IMR-90 (cell line): ENCODE measurements at regions not wholly inside any gene's neighbourhood (a gene's known extent, or its start where the extent isn't known, plus 50 kb on each side); places are given as distances from the start of the nearest gene placed in this dataset.

Source experiments
- ATAC-seq: fragments of 200-7000 bp; cut with Tn5 transposase; 2 replicates; pipeline ENCODE4 v1.9.1; 2020; ENCODE audit warnings: low read depth, mild to moderate bottlenecking, moderate library complexity
- BruUV-seq: library from RNA; stranded (reverse); fragments of 400-500 nt; replicated peaks from 2 replicates; lab custom pipeline; 2021; lab: Mats Ljungman, UMichigan
- CTCF ChIA-PET: fragments of 300-600 bp; formaldehyde crosslinking; extraction: SDS; loops from one replicate; lab custom pipeline; 2021; ENCODE audit warnings: antibody characterized with exemption; lab: Yijun Ruan, JAX
- POLR2A ChIA-PET: fragments of 300-600 bp; sonication (Branson Sonifier 250); formaldehyde crosslinking; loops from one replicate; lab custom pipeline; 2022; ENCODE audit warnings: antibody characterized with exemption; ENCODE audit not compliant: unreplicated experiment; lab: Charles Lee
- DNase-seq: peaks from one replicate; pipeline ENCODE4 v3.0.0; 2013
- H2AFZ ChIP-seq: replicated peaks from 2 replicates; pipeline ENCODE3; 2013; ENCODE audit warnings: low read length, mild to moderate bottlenecking; ENCODE audit not compliant: poor library complexity
- H2AK5ac ChIP-seq: 2 replicates; pipeline ENCODE4 v1.6.1; 2013; ENCODE audit warnings: low read depth, low read length, inconsistent platforms
- H2AK9ac ChIP-seq: replicated peaks from 2 replicates; pipeline ENCODE3; 2013; ENCODE audit warnings: mild to moderate bottlenecking, low read depth, low read length, moderate library complexity; ENCODE audit not compliant: poor library complexity
- H2BK120ac ChIP-seq: 2 replicates; pipeline ENCODE4 v1.6.1; 2013; ENCODE audit warnings: low read depth, low read length, inconsistent platforms
- H2BK15ac ChIP-seq: 3 replicates; pipeline ENCODE4 v1.6.1; 2013; ENCODE audit warnings: low read depth, low read length, inconsistent platforms
- H2BK20ac ChIP-seq: 2 replicates; pipeline ENCODE4 v1.6.1; 2013; ENCODE audit warnings: low read depth, mild to moderate bottlenecking, inconsistent platforms, low read length, moderate library complexity
- H2BK5ac ChIP-seq: 2 replicates; pipeline ENCODE4 v1.6.1; 2013; ENCODE audit warnings: mild to moderate bottlenecking, low read depth, low read length, inconsistent platforms; ENCODE audit not compliant: poor library complexity, severe bottlenecking
- H3K14ac ChIP-seq: replicated peaks from 2 replicates; pipeline ENCODE4 v1.6.1; 2013; ENCODE audit warnings: low read depth, low read length, inconsistent platforms
- H3K18ac ChIP-seq: 2 replicates; pipeline ENCODE4 v1.6.1; 2013; ENCODE audit warnings: low read depth, low read length, control low read depth
- H3K23ac ChIP-seq: 2 replicates; pipeline ENCODE4 v1.6.1; 2013; ENCODE audit warnings: low read depth, low read length, inconsistent platforms
- H3K27ac ChIP-seq: 2 replicates; pipeline ENCODE4 v1.5.1; 2013; ENCODE audit warnings: mild to moderate bottlenecking, control low read depth, low read length; ENCODE audit not compliant: insufficient read depth
- H3K27me3 ChIP-seq: 2 replicates; pipeline ENCODE4 v1.6.1; 2013; ENCODE audit warnings: low read length; ENCODE audit not compliant: control insufficient read depth, insufficient read depth
- H3K36me3 ChIP-seq: 2 replicates; pipeline ENCODE4 v1.6.1; 2013; ENCODE audit warnings: low read length, mixed read lengths; ENCODE audit not compliant: control insufficient read depth, insufficient read depth
- H3K4ac ChIP-seq: 2 replicates; pipeline ENCODE4 v1.6.1; 2013; ENCODE audit warnings: low read depth, low read length, inconsistent platforms
- H3K4me1 ChIP-seq: 2 replicates; pipeline ENCODE4 v1.6.1; 2013; ENCODE audit warnings: low read length, mixed read lengths; ENCODE audit not compliant: control insufficient read depth, insufficient read depth
- H3K4me2 ChIP-seq: 2 replicates; pipeline ENCODE4 v1.6.1; 2013; ENCODE audit warnings: low read depth, mild to moderate bottlenecking, control low read depth, low read length, moderate library complexity
- H3K4me3 ChIP-seq: 2 replicates; pipeline ENCODE4 v1.5.1; 2013; ENCODE audit warnings: low read depth, mild to moderate bottlenecking, control low read depth, low read length, moderate library complexity; ENCODE audit not compliant: insufficient read depth
- H3K56ac ChIP-seq: 2 replicates; pipeline ENCODE4 v1.6.1; 2013; ENCODE audit warnings: low read length, inconsistent platforms; ENCODE audit not compliant: insufficient read depth; ENCODE audit errors: extremely low read depth
- H3K79me1 ChIP-seq, 2 experiments: 2 replicates each; pipeline ENCODE4 v1.6.1; 2013; ENCODE audit warnings: low read length in 2 of 2, inconsistent platforms in 1 of 2, low read depth in 1 of 2
- H3K9ac ChIP-seq: 2 replicates; pipeline ENCODE4 v1.6.1; 2013; ENCODE audit warnings: low read depth, low read length, control low read depth
- H3K9me1 ChIP-seq: 2 replicates; pipeline ENCODE4 v1.6.1; 2013; ENCODE audit warnings: low read length, inconsistent platforms; ENCODE audit not compliant: insufficient read depth
- H3K9me3 ChIP-seq: 2 replicates; pipeline ENCODE4 v1.6.1; 2013; ENCODE audit warnings: low read length; ENCODE audit not compliant: control insufficient read depth, insufficient read depth
- H4K20me1 ChIP-seq: 2 replicates; pipeline ENCODE4 v1.6.1; 2013; ENCODE audit warnings: low read length, inconsistent platforms; ENCODE audit not compliant: insufficient read depth
- H4K5ac ChIP-seq: 2 replicates; pipeline ENCODE4 v1.6.1; 2013; ENCODE audit warnings: mild to moderate bottlenecking, low read depth, low read length, control low read depth
- H4K8ac ChIP-seq, 2 experiments: 2 replicates each; pipeline ENCODE4 v1.6.1; 2013; ENCODE audit warnings: low read depth in 2 of 2, low read length in 2 of 2, control low read depth in 1 of 2, inconsistent platforms in 1 of 2
- H4K91ac ChIP-seq: 2 replicates; pipeline ENCODE4 v1.6.1; 2013; ENCODE audit warnings: low read depth, low read length, inconsistent platforms; ENCODE audit not compliant: insufficient read depth
- CHD1 ChIP-seq: IDR thresholded peaks from 2 replicates; pipeline ENCODE4 v1.6.1; 2012; ENCODE audit warnings: low read depth, low read length, improper control_type of control experiment
- FOS ChIP-seq: fragments of 150-350 bp; IDR thresholded peaks from 2 replicates; pipeline ENCODE4 v1.6.1; 2016; ENCODE audit warnings: low read depth, low read length
- MAZ ChIP-seq: IDR thresholded peaks from 2 replicates; pipeline ENCODE4 v1.6.1; 2012; ENCODE audit warnings: low read depth, mild to moderate bottlenecking, low read length, improper control_type of control experiment, moderate library complexity, borderline replicate concordance
- MXI1 ChIP-seq: IDR thresholded peaks from 2 replicates; pipeline ENCODE4 v1.6.1; 2012; ENCODE audit warnings: low read depth, mild to moderate bottlenecking, low read length, moderate library complexity, borderline replicate concordance
- POLR2A ChIP-seq: IDR thresholded peaks from 2 replicates; pipeline ENCODE4 v1.6.1; 2012; ENCODE audit warnings: mild to moderate bottlenecking, low read depth, low read length
- RAD21 ChIP-seq: IDR thresholded peaks from 2 replicates; pipeline ENCODE4 v1.6.1; 2012; ENCODE audit warnings: low read length, improper control_type of control experiment
- RFX5 ChIP-seq: IDR thresholded peaks from 2 replicates; pipeline ENCODE4 v1.8.0; 2012; ENCODE audit warnings: low read depth, mild to moderate bottlenecking, low read length, moderate library complexity
- WGBS, 2 experiments: methylation state at CpG; one replicate each; pipeline versions ENCODE4 v1.1.5 to v1.1.7; 2013; ENCODE audit warnings: missing lambda C conversion rate in 2 of 2; ENCODE audit not compliant: insufficient read length in 1 of 2; ENCODE audit errors: extremely low coverage in 2 of 2; 5-methylcytosine and 5-hydroxymethylcytosine counted together
- dilution Hi-C: fragments of 300-500 bp; cut with HindIII; formaldehyde crosslinking; loops from one replicate; pipeline ENCODE4 v1.14.3; 2018; ENCODE audit warnings: low sequenced_read_pairs; ENCODE audit not compliant: unreplicated experiment
- in situ Hi-C: fragments of 300-500 bp; cut with MboI; formaldehyde crosslinking; loops from 3 replicates; pipeline ENCODE4 v1.14.3; 2019; ENCODE audit warnings: low sequenced_read_pairs, inconsistent platforms, mixed read lengths
- intact Hi-C: fragments of 100-400 bp; cut with micrococcal nuclease; formaldehyde crosslinking; loops from 2 replicates; pipeline ENCODE4 v1.10.0; 2022
- TF ChIP-seq, protein P1 (sequence below): fragments of 150-350 bp; IDR thresholded peaks from 2 replicates; pipeline ENCODE4 v1.6.1; 2016; ENCODE audit warnings: low read depth, mild to moderate bottlenecking, low read length, moderate library complexity, borderline replicate concordance
- TF ChIP-seq, protein P2 (sequence below): conservative IDR thresholded peaks from 2 replicates; pipeline ENCODE4 v1.5.1; 2012; ENCODE audit warnings: mild to moderate bottlenecking, low read depth, low read length, improper control_type of control experiment

DNA sequence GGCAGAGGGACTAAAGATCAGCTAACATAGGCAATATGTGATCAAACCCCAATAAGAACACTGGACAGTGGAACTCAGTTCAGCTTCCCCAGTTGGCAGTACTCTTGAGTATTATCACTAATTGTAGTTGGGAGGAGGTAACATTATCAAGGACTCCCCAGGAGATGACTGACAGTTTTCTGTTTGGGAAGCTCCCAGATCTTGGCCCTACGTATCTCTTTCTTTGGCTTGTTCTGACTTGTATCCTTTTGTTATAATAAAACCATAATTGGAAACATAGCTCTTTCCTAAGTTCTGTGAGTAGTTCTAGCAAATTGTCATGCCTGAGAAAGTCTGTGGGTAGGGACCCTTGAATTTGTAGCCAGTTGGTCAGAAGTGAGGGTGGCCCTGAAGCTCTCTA lies 316.4 kb downstream of the ZNF621 start:
- H3K9me1 ChIP-seq, result no peaks in the 10 kb centered on the region
- H2BK15ac ChIP-seq, result no peak overlapping the region
- H3K4me1 ChIP-seq, result no peaks in the 10 kb centered on the region
- POLR2A ChIA-PET, result no interaction called here
- H4K91ac ChIP-seq, result no peak overlapping the region
- no peak overlapping the region for H3K56ac ChIP-seq
- H3K4me3 ChIP-seq, result no peak overlapping the region
- no peak overlapping the region for H3K18ac ChIP-seq
- H3K4me2 ChIP-seq, result no peak overlapping the region
- CTCF ChIA-PET, result no interaction called here
- no peak overlapping the region for H2AFZ ChIP-seq
- ATAC-seq, result no peak
- no peak overlapping the region for H4K8ac ChIP-seq
- dilution Hi-C loops, result no loop called here
- H3K27me3 ChIP-seq, result no peaks in the 10 kb centered on the region
- no peak for DNase-seq
- no peak overlapping the region for H3K23ac ChIP-seq
- no peak overlapping the region for H2AK9ac ChIP-seq
- H2AK5ac ChIP-seq, result no peak overlapping the region
- H4K5ac ChIP-seq, result no peak overlapping the region
- no peak overlapping the region for H3K4ac ChIP-seq
- no peak overlapping the region for H2BK120ac ChIP-seq
- no peak overlapping the region for H2BK5ac ChIP-seq
- no peaks in the 10 kb centered on the region for H3K36me3 ChIP-seq
- intact Hi-C loops, result no loop called here
- H2BK20ac ChIP-seq, result no peak overlapping the region
- no peaks in the 10 kb centered on the region for H3K79me1 ChIP-seq
- TF ChIP-seq RFX5 (no peak), CHD1 (no peak), FOS (no peak), RAD21 (no peak), MXI1 (no peak), POLR2A (no peak), MAZ (no peak)
- TF ChIP-seq, protein P1, sequence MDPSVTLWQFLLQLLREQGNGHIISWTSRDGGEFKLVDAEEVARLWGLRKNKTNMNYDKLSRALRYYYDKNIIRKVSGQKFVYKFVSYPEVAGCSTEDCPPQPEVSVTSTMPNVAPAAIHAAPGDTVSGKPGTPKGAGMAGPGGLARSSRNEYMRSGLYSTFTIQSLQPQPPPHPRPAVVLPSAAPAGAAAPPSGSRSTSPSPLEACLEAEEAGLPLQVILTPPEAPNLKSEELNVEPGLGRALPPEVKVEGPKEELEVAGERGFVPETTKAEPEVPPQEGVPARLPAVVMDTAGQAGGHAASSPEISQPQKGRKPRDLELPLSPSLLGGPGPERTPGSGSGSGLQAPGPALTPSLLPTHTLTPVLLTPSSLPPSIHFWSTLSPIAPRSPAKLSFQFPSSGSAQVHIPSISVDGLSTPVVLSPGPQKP, result no peak
- TF ChIP-seq, protein P2, sequence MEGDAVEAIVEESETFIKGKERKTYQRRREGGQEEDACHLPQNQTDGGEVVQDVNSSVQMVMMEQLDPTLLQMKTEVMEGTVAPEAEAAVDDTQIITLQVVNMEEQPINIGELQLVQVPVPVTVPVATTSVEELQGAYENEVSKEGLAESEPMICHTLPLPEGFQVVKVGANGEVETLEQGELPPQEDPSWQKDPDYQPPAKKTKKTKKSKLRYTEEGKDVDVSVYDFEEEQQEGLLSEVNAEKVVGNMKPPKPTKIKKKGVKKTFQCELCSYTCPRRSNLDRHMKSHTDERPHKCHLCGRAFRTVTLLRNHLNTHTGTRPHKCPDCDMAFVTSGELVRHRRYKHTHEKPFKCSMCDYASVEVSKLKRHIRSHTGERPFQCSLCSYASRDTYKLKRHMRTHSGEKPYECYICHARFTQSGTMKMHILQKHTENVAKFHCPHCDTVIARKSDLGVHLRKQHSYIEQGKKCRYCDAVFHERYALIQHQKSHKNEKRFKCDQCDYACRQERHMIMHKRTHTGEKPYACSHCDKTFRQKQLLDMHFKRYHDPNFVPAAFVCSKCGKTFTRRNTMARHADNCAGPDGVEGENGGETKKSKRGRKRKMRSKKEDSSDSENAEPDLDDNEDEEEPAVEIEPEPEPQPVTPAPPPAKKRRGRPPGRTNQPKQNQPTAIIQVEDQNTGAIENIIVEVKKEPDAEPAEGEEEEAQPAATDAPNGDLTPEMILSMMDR, result no peak
- H3K9ac ChIP-seq, result no peak overlapping the region
- WGBS, 2 experiments, result no CpG with 5 or more reads among the region's 1 CpG
- H4K20me1 ChIP-seq, result no peaks in the 10 kb centered on the region
- BruUV-seq, result no TSS peak
- H3K14ac ChIP-seq, result no peak overlapping the region
- no peak overlapping the region for H3K27ac ChIP-seq
- in situ Hi-C loops, result no loop called here
- H3K9me3 ChIP-seq, result peaks cover 4% of the 10 kb centered on the region; the same call in 1 of the 2 replicates
